HEK293 (cell line): ENCODE measurements at regions not wholly inside any gene's neighbourhood (a gene's known extent, or its start where the extent isn't known, plus 50 kb on each side); places are given as distances from the start of the nearest gene placed in this dataset.

Experiments
- CTCF ChIA-PET: fragments of 350-600 bp; formaldehyde crosslinking; extraction: SDS; loops from one replicate; lab custom pipeline; 2021; ENCODE audit warnings: antibody characterized with exemption; lab: Yijun Ruan, JAX
- POLR2A ChIA-PET: fragments of 300-600 bp; formaldehyde crosslinking; extraction: SDS; loops from one replicate; lab custom pipeline; 2020; ENCODE audit warnings: antibody characterized with exemption, inconsistent platforms; lab: Yijun Ruan, JAX
- H3K27ac ChIP-seq: fragments of 200-500 bp; sonication (Bioruptor generic); 2 replicates; pipeline ENCODE4 v1.5.1; 2014; ENCODE audit warnings: low read depth, low read length, control low read depth, inconsistent platforms; ENCODE audit errors: extremely low read depth
- H3K36me3 ChIP-seq, 2 experiments: fragments of 200-500 bp in 1 of 2; sonication (Bioruptor generic) in 1 of 2; 1 replicate in 1 of 2; 2 replicates in 1 of 2; pipeline ENCODE4 v1.5.1; 2014 to 2017; ENCODE audit warnings: inconsistent platforms in 2 of 2, low read length in 2 of 2; ENCODE audit not compliant: control insufficient read depth in 2 of 2, insufficient read depth in 1 of 2
- H3K4me1 ChIP-seq: fragments of 200-500 bp; sonication (Bioruptor generic); 2 replicates; pipeline ENCODE4 v1.5.1; 2014; ENCODE audit warnings: mild to moderate bottlenecking, low read length, inconsistent platforms; ENCODE audit not compliant: control insufficient read depth, insufficient read depth
- H3K4me3 ChIP-seq: 2 replicates; pipeline ENCODE4 v1.5.1; 2011; ENCODE audit warnings: low read depth, mild to moderate bottlenecking, control low read depth, low read length, moderate library complexity
- H3K9me3 ChIP-seq: fragments of 200-500 bp; sonication (Bioruptor generic); 2 replicates; pipeline ENCODE4 v1.5.1; 2014; ENCODE audit warnings: low read depth, low read length, inconsistent platforms; ENCODE audit not compliant: control insufficient read depth, insufficient read depth
- HOXC10 ChIP-seq: sonication (generic); formaldehyde crosslinking; IDR thresholded peaks from 2 replicates; pipeline ENCODE4 v1.8.1; 2023; ENCODE audit warnings: mild to moderate bottlenecking, missing genetic modification reagents
- OVOL3 ChIP-seq: fragments of 450-650 bp; formaldehyde crosslinking; IDR thresholded peaks from 2 replicates; pipeline ENCODE4 v1.5.1; 2016; ENCODE audit warnings: missing biosample characterization, missing genetic modification characterization
- PRDM4 ChIP-seq: fragments of 450-650 bp; formaldehyde crosslinking; IDR thresholded peaks from 2 replicates; pipeline ENCODE4 v1.5.1; 2017; ENCODE audit warnings: missing biosample characterization, missing genetic modification characterization
- RBAK ChIP-seq: fragments of 450-650 bp; formaldehyde crosslinking; IDR thresholded peaks from 2 replicates; pipeline ENCODE4 v1.5.1; 2016; ENCODE audit warnings: missing biosample characterization, missing genetic modification characterization
- ZBTB26 ChIP-seq: fragments of 450-650 bp; formaldehyde crosslinking; optimal IDR thresholded peaks from 2 replicates; pipeline ENCODE3; 2016; ENCODE audit warnings: missing biosample characterization, mild to moderate bottlenecking, missing genetic modification characterization
- ZBTB49 ChIP-seq: fragments of 450-650 bp; formaldehyde crosslinking; IDR thresholded peaks from 2 replicates; pipeline ENCODE4 v1.5.1; 2016; ENCODE audit warnings: missing biosample characterization, missing genetic modification characterization, low read depth
- ZEB2 ChIP-seq: fragments of 450-650 bp; formaldehyde crosslinking; IDR thresholded peaks from 2 replicates; pipeline ENCODE4 v1.5.1; 2016; ENCODE audit warnings: missing biosample characterization, missing genetic modification characterization
- ZFHX2 ChIP-seq: fragments of 450-650 bp; formaldehyde crosslinking; conservative IDR thresholded peaks from 2 replicates; pipeline ENCODE4 v1.5.1; 2016; ENCODE audit warnings: missing biosample characterization, missing genetic modification characterization
- ZFP69B ChIP-seq: fragments of 450-650 bp; formaldehyde crosslinking; IDR thresholded peaks from 2 replicates; pipeline ENCODE4 v1.5.1; 2016; ENCODE audit warnings: missing biosample characterization, missing genetic modification characterization
- ZNF133 ChIP-seq: fragments of 450-650 bp; formaldehyde crosslinking; IDR thresholded peaks from 2 replicates; pipeline ENCODE4 v1.5.1; 2016; ENCODE audit warnings: missing biosample characterization, missing genetic modification characterization
- ZNF140 ChIP-seq: fragments of 450-650 bp; formaldehyde crosslinking; IDR thresholded peaks from 2 replicates; pipeline ENCODE4 v1.5.1; 2016; ENCODE audit warnings: missing biosample characterization, missing genetic modification characterization
- ZNF175 ChIP-seq: fragments of 450-650 bp; formaldehyde crosslinking; IDR thresholded peaks from 2 replicates; pipeline ENCODE4 v1.5.1; 2016; ENCODE audit warnings: missing biosample characterization, missing genetic modification characterization
- ZNF26 ChIP-seq: fragments of 450-650 bp; formaldehyde crosslinking; IDR thresholded peaks from 2 replicates; pipeline ENCODE4 v1.5.1; 2016; ENCODE audit warnings: missing biosample characterization, missing genetic modification characterization
- ZNF311 ChIP-seq: fragments of 450-650 bp; formaldehyde crosslinking; IDR thresholded peaks from 2 replicates; pipeline ENCODE4 v1.5.1; 2017; ENCODE audit warnings: missing biosample characterization, missing genetic modification characterization, borderline replicate concordance
- ZNF514 ChIP-seq: fragments of 450-650 bp; formaldehyde crosslinking; IDR thresholded peaks from 2 replicates; pipeline ENCODE4 v1.5.1; 2016; ENCODE audit warnings: missing biosample characterization, missing genetic modification characterization
- ZNF571 ChIP-seq: fragments of 450-650 bp; formaldehyde crosslinking; IDR thresholded peaks from 2 replicates; pipeline ENCODE4 v1.5.0; 2017; ENCODE audit warnings: missing biosample characterization, missing genetic modification characterization
- ZNF624 ChIP-seq: fragments of 450-650 bp; formaldehyde crosslinking; IDR thresholded peaks from 2 replicates; pipeline ENCODE4 v1.5.1; 2017; ENCODE audit warnings: missing biosample characterization, missing genetic modification characterization
- ZNF629 ChIP-seq: fragments of 450-650 bp; formaldehyde crosslinking; IDR thresholded peaks from 2 replicates; pipeline ENCODE4 v1.5.1; 2017; ENCODE audit warnings: missing biosample characterization, missing genetic modification characterization
- ZNF785 ChIP-seq: fragments of 450-650 bp; formaldehyde crosslinking; IDR thresholded peaks from 2 replicates; pipeline ENCODE4 v1.5.1; 2016; ENCODE audit warnings: missing biosample characterization, missing genetic modification characterization
- TF ChIP-seq, protein P1 (sequence below): fragments of 450-650 bp; formaldehyde crosslinking; IDR thresholded peaks from 2 replicates; pipeline ENCODE4 v1.5.1; 2016; ENCODE audit warnings: missing biosample characterization, missing genetic modification characterization

- ChIA-PET CTCF (interaction anchor here (0.9 to 1.2 kb wide), 2 partner anchors 100 to 295 kb away, joined by 3 read pairs; no protein-coding TSS in a partner anchor), POLR2A (no interaction called here)
- H3K36me3 ChIP-seq = no peaks in the 10 kb centered on the region
- TF ChIP-seq ZEB2 = no peak
- TF ChIP-seq ZNF571 = no peak
- no peak for TF ChIP-seq ZNF785
- no peak for TF ChIP-seq RBAK (tag by site-specific recombination)
- TF ChIP-seq ZFHX2 (tag by site-specific recombination) = no peak
- TF ChIP-seq ZNF514 (tag by site-specific recombination) = no peak
- TF ChIP-seq ZNF629 = no peak
- TF ChIP-seq, protein P1, sequence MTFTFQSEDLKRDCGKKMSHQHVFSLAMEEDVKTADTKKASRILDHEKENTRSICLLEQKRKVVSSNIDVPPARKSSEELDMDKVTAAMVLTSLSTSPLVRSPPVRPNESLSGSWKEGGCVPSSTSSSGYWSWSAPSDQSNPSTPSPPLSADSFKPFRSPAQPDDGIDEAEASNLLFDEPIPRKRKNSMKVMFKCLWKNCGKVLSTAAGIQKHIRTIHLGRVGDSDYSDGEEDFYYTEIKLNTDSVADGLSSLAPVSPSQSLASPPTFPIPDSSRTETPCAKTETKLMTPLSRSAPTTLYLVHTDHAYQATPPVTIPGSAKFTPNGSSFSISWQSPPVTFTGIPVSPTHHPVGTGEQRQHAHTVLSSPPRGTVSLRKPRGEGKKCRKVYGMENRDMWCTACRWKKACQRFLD (tag by site-specific recombination) = no peak
- TF ChIP-seq ZNF26 (tag by site-specific recombination) = no peak
- TF ChIP-seq HOXC10 (CRISPR knock-in tag) = no peak
- TF ChIP-seq OVOL3 = no peak
- no peak for TF ChIP-seq ZNF175 (tag by site-specific recombination)
- TF ChIP-seq ZBTB26 (tag by site-specific recombination) = no peak
- TF ChIP-seq ZBTB49 (tag by site-specific recombination) = no peak
- no peak for TF ChIP-seq ZFP69B
- no peak for TF ChIP-seq ZNF140 (tag by site-specific recombination)
- no peaks in the 10 kb centered on the region for H3K4me1 ChIP-seq
- no peak overlapping the region for H3K27ac ChIP-seq
- no peaks in the 10 kb centered on the region for H3K9me3 ChIP-seq
- no peak overlapping the region for H3K4me3 ChIP-seq
Measured at GRCh38 chr7:46213154-46213537, 292.1 kb upstream of the IGFBP3 start.

GRCh38 chr7:46212425-46213153 is 291.5 kb upstream of the IGFBP3 start:
- no peak overlapping the region for H3K27ac ChIP-seq
- no peaks in the 10 kb centered on the region for H3K4me1 ChIP-seq
- no peak overlapping the region for H3K4me3 ChIP-seq
- no peak for TF ChIP-seq ZEB2
- no peak for TF ChIP-seq ZNF311
- no peak for TF ChIP-seq PRDM4
- TF ChIP-seq ZNF133 (tag by site-specific recombination) = no peak
- no peak for TF ChIP-seq ZNF624 (tag by site-specific recombination)
- H3K9me3 ChIP-seq = no peaks in the 10 kb centered on the region
- ChIA-PET POLR2A (no interaction called here), CTCF (interaction anchor here (0.9 to 1.2 kb wide), 3 partner anchors 99 to 294 kb away, joined by 3 to 5 read pairs (median 3); no protein-coding TSS in a partner anchor)
- no peaks in the 10 kb centered on the region for H3K36me3 ChIP-seq
